ENCODE measurements at regions not wholly inside any gene's neighbourhood (a gene's known extent, or its start where the extent isn't known, plus 50 kb on each side); places are given as distances from the start of the nearest gene placed in this dataset.
"Not testable (repeated sequence)": the region's sequence is repeated elsewhere in the genome, so short reads cannot be mapped to it uniquely, and the experiment has no call there.

- H4K20me1 ChIP-seq (ENCODE audit: insufficient read depth); BruUV-seq (replicated peaks); DNase-seq (ENCODE audit: low read depth, low spot score); RAD21 ChIA-PET (ENCODE audit: low non-redundant PET in 1 of 2, low total read pairs in 2 of 2, uncharacterized antibody in 2 of 2, unreplicated experiment in 2 of 2); intact Hi-C loops (cut with micrococcal nuclease); H3K9ac ChIP-seq (ENCODE audit: low read length); H3K4me1 ChIP-seq (ENCODE audit: control insufficient read depth in 1 of 2, insufficient read depth in 2 of 2, low read length in 2 of 2); H3K9me3 ChIP-seq (ENCODE audit: control insufficient read depth in 1 of 2, insufficient read depth in 1 of 2, low read depth in 1 of 2, low read length in 2 of 2); CTCF ChIA-PET; H2AFZ ChIP-seq (ENCODE audit: low read depth, low read length, poor library complexity, severe bottlenecking); H3K9me2 ChIP-seq (ENCODE audit: insufficient read depth); POLR2A ChIA-PET; H3K79me2 ChIP-seq (ENCODE audit: insufficient read depth, low read length); H3K4me3 ChIP-seq (replicated peaks in 1 of 2; ENCODE audit: low read depth in 1 of 2, low read length in 2 of 2); H3K27ac ChIP-seq (ENCODE audit: low read depth, low read length); H3K4me2 ChIP-seq (ENCODE audit: low read length); H3K36me3 ChIP-seq (ENCODE audit: control insufficient read depth in 1 of 2, insufficient read depth in 2 of 2, low read length in 2 of 2): not testable (repeated sequence)
- peak; percentile 29; the same call in 1 of the 2 replicates for ATAC-seq
- peaks cover 12% of the 10 kb centered on the region for H3K27me3 ChIP-seq (ENCODE audit: insufficient read depth, low read length)
Measured at GRCh38 chr17:74129800-74130199, 73.7 kb upstream of the RPL38 start.

- Histone ChIP-seq H3K9me2 (ENCODE audit: insufficient read depth) (no peaks in the 10 kb centered on the region), H3K79me2 (ENCODE audit: insufficient read depth, low read length) (no peaks in the 10 kb centered on the region), H3K4me1 (ENCODE audit: control insufficient read depth in 1 of 2, insufficient read depth in 2 of 2, low read length in 2 of 2) (no peaks in the 10 kb centered on the region), H3K9ac (ENCODE audit: low read length) (no peak overlapping the region), H3K36me3 (ENCODE audit: control insufficient read depth in 1 of 2, insufficient read depth in 2 of 2, low read length in 2 of 2) (no peaks in the 10 kb centered on the region), H4K20me1 (ENCODE audit: insufficient read depth) (no peaks in the 10 kb centered on the region), H2AFZ (ENCODE audit: low read depth, low read length, poor library complexity, severe bottlenecking) (no peak overlapping the region), H3K4me3 (replicated peaks in 1 of 2; ENCODE audit: low read depth in 1 of 2, low read length in 2 of 2) (no peak overlapping the region), H3K9me3 (ENCODE audit: control insufficient read depth in 1 of 2, insufficient read depth in 1 of 2, low read depth in 1 of 2, low read length in 2 of 2) (no peaks in the 10 kb centered on the region), H3K4me2 (ENCODE audit: low read length) (no peak overlapping the region), H3K27me3 (ENCODE audit: insufficient read depth, low read length) (peaks cover 12% of the 10 kb centered on the region), H3K27ac (ENCODE audit: low read depth, low read length) (no peak overlapping the region)
- intact Hi-C loops (cut with micrococcal nuclease) = no loop called here
- RAD21 ChIA-PET (ENCODE audit: low non-redundant PET in 1 of 2, low total read pairs in 2 of 2, uncharacterized antibody in 2 of 2, unreplicated experiment in 2 of 2) = no interaction called here
- TF ChIP-seq FOSL1 (IDR thresholded peaks at IDR 0.05; ENCODE audit: low read depth) (no peak), JUND (IDR thresholded peaks at IDR 0.05) (no peak), EZH2phosphoT487 (IDR thresholded peaks at IDR 0.05; ENCODE audit: borderline replicate concordance) (no peak), EGR1 (IDR thresholded peaks at IDR 0.05; ENCODE audit: low read depth) (no peak), SRF (IDR thresholded peaks at IDR 0.05; ENCODE audit: low read depth) (no peak), ZNF274 (IDR thresholded peaks at IDR 0.05; ENCODE audit: low read depth, low read length) (no peak), CBX3 (IDR thresholded peaks at IDR 0.05; ENCODE audit: low read depth) (no peak), ZFX (IDR thresholded peaks at IDR 0.05) (no peak)
- CTCF ChIA-PET = interaction anchor here (1.3 kb wide), 1 partner anchor 24 kb away, joined by 3 read pairs; no protein-coding TSS in a partner anchor
- DNase-seq (ENCODE audit: low read depth, low spot score) (no peak), ATAC-seq (no peak)
- BruUV-seq (replicated peaks) = no TSS peak
- POLR2A ChIA-PET = no interaction called here
Measured at GRCh38 chr17:74130276-74130675, 73.2 kb upstream of the RPL38 start.

All from HCT116 (cell line).